ENCODE measurements at regions not wholly inside any gene's neighbourhood (a gene's known extent, or its start where the extent isn't known, plus 50 kb on each side); places are given as distances from the start of the nearest gene placed in this dataset.

DNA sequence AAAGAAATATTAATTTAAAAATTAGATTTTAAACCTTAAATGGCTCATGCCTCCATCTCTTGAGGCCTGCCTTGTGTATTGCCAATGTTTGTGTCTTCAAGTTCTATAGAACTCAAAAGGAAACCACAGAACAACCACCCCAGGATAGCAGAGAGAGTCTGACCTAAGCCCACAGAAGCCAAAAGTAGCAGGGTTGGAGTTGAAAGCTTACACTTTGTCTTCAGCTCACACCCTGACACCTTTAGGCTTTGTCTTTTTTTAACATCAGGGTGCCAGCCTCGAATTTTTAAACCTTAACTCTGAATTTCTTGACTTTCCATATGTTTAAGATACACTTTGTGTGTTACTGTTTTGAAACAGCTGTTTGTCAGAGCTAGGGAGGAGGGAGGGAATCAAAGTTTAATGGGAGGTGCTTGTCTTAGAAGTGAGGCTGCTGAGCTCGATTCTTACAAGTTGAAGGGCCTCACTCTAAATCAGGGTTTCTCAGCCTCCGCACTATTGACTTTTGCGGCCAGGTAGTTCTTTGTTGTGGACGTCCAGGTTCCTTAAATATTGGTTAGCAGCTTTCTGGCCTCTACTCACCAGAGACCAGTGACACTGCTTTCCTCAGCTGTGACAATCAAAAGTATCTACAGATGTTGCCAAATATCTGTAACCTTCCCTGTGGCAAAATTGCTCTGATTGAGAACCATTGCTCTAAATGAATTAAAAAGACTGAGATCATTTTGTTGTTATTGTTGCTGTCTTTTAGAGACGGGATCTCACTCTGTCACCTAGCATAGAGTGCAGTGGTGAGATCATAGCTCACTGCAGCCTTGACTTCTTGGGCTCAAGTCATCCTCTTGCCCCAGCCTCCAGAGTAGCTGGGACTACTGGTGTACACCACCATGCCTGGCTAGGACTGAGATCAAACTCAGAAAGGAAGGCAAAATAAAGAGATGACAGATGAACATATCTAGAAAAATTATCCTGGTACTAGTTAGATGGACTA is 139.2 kb upstream of the EOMES start:
- DNase-seq (ENCODE audit: low read depth in 2 of 2) = no peak

DNA sequence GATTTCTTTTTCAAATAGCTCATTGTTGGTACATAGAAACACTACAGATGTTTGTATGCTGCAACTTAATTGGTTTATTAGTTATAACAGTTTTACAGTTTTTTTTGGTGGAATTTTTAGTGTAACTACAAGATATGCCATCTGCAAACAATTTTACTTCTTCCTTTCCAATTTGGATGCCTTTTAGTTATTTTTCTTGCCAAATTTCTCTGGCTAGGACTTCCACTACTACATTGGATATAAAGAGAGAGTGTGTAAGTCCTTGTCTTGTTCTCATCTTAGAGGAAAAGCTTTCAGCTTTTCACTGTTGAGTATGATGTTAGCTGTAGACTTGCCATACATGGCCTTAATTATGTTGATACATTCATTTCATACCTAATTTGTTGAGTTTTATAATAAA is 143.6 kb upstream of the EOMES start:
- DNase-seq (ENCODE audit: low read depth in 2 of 2) = no peak

GRCh38 chr3:27869152-27869551 is 147.0 kb upstream of the EOMES start:
- DNase-seq (ENCODE audit: low read depth in 2 of 2) = no peak

DNA sequence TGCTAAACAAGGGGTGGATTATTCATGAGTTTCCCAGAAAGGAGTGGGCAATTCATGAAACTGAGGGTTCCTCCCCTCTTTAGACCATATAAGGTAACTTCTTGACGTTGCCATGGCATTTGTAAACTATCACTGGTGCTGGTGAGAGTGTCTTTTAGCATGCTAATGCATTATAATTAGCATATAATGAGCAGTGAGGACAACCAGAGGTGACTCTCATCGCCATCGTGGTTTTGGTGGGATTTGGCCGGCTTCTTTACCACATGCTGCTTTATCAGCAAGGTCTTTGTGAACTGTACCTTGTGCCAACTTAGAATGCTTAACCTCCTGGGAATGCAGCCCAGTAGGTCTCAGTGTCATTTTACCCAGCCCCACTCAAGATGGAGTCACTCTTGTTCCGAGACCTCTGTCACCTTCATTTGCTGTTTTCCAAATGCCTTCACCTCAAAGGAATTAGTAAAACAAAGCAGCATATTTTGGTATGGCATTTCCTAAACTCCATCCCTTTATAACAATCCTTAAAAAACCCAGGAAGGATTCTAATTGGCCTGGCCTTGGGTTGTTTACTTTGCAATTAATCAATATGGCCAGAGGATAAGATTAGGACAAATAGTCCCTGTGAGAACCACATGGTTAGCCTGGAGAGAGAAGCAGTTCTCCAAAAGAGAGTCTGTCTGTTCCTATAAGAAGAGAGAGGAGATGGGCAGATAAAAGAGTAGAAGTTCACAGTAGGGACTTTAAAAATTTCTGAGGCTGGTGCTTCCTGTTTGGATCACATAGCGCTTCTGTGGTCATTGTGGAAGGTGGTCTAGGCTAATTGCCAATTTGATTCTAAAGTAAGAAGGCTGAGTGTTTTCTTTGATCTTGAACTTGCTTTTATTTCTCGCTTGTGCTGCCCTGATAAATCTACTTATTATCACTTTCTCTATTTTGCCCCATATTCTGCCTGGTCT is 155.2 kb upstream of the EOMES start:
- DNase-seq (ENCODE audit: low read depth in 2 of 2) = no peak

GRCh38 chr3:27878014-27878383 is 155.9 kb upstream of the EOMES start:
- no peak for DNase-seq (ENCODE audit: low read depth in 2 of 2)

- DNase-seq (ENCODE audit: low read depth in 2 of 2) = peak; percentile 9 to 36
These were observed 159.1 kb upstream of the EOMES start for GRCh38 chr3:27880969-27881892.

DNA sequence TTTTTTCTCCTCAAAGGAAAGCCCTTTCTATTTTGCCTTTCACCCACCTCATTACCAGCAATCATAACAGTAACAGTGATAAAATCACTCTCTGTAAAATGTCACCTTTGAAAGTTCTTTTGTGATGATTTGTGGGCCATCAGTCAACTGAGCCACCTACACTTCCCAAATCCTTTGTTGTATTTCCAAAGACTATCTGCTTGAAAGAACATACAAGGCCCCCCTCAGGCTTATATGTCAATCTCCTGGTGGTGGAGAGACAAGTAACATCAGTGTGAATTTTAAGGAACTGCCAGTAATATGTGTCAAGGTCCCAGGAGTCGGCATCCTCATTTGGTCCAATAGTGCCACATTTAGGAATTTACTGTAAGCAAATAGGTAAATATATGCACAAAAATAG is 161.1 kb upstream of the EOMES start:
- no peak for DNase-seq (ENCODE audit: low read depth in 2 of 2)

DNA sequence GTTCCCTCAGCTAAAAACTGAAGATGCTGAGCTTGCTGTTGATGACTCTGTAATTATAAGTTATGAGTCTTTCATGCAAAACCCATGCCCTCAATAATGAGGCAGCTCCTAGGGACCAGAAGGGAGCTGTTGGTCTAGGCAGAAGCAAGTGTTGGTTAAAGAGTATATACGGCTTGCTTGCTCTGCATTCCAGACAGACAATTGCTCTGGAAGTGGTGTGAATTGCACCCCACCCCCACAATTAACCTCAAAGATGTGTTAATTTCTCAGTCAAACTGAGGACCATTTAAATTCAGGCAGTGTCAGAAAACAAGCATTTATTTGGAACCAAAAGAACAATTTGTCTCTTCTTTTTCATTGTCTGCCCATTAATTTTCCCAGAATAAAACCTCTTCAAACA is 163.5 kb upstream of the EOMES start:
- no peak for DNase-seq (ENCODE audit: low read depth in 2 of 2)

GRCh38 chr3:27888562-27888961 is 166.4 kb upstream of the EOMES start:
- no peak for DNase-seq (ENCODE audit: low read depth in 2 of 2)

DNA sequence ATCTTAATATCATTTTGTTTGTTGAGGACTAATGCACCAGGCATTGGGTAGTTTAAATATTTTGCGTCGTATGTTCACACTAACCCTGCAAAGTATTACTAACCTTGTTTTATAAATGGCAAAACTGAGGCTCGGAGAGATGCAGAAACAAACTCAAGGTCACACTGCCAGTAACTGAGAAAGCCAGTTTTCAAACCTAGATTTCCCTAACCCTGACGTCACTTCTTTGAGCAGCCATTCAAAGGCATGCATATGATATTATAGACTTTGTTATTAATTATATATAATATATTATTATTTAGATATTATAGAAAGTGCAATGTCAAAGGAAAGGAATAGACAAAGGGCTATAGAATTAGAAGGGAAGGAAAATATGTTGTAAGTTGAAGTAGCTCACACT is 167.6 kb upstream of the EOMES start:
- no peak for DNase-seq (ENCODE audit: low read depth in 2 of 2)

DNA sequence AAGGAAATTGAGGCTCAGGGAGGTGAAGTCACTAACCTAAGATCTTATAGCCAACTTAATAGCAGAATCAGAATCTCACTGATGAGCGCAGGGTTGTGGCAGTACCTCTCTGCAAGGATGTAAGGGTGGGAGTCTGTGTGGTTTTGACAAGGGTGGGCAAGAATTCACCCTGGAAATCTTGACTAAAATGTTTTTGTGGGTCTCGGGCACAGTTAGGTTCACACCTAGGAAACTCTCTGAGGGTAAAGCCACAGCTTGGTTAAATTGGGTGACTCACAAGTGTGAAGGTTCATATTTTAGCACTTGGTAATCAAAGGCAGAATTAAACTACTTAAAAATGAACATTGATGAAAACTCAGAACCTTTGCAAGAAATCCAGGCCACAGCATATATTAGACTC is 178.2 kb upstream of the EOMES start:
- DNase-seq (ENCODE audit: low read depth in 2 of 2) = peak; percentile 36 to 41

DNA sequence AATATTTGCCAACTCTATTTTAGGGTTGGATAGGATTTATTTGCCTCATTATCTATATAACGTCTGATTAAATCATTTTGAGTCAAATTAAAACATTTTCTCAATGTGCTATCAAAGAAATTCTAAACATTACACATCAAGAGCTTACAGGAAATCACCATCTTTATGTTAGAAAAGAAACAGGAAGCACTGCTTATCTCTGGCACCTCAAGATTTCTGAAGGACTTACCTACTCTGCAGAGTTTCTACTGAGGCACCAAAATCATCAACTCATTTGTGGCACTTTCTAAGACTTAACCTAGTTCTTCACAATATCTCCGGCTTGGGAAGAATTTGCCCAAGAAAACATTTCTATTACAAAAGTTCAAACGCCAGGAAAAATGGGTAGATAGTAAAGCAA is 181.3 kb upstream of the EOMES start:
- DNase-seq (ENCODE audit: low read depth in 2 of 2) = no peak

- DNase-seq (ENCODE audit: low read depth in 2 of 2) = peak in 1 of 2 donors; percentile 31
These were observed 183.5 kb upstream of the EOMES start for GRCh38 chr3:27905625-27906024.

- DNase-seq (ENCODE audit: low read depth in 2 of 2) = no peak
These were observed 185.0 kb upstream of the EOMES start for GRCh38 chr3:27907148-27907547.

DNA sequence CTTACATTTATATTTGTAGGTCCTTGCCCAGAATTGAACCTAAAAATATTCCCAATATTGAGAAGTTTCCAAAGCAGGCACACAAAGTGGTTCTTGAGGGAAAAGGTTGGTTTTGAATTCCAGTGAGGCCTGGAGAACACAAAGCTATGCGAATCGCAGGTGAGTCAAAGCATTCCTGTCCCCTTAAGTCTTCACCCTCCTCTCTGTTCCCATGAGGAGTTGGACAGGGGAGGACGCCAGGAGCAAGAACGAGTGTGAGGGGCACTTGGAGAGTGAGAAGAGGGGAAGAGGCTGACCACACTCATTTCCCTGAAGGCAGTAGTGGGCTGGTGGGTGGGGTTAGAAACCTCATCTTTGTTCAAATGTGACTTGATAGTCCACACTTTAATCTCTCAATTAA is 185.8 kb upstream of the EOMES start:
- DNase-seq (ENCODE audit: low read depth in 2 of 2) = no peak

DNA sequence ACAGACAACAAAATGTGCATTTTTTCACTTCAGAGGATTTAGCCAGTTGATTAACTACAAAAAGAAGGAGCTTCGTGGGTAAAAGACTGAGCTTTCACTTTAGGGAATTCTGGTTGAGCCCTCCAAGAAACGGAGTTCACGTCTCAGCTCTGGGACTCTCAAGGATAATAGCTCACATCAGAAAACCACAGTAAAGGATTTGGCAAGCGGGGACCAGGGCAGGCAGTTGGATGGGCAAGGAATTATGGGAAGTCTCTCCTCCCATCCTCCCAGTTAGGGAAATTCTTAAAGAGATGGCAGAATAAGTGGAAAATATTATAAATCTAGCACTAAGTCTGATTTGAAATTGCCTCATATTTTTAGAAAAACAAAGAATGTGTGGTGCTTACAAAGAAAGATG is 188.3 kb upstream of the EOMES start:
- DNase-seq (ENCODE audit: low read depth in 2 of 2) = no peak

DNA sequence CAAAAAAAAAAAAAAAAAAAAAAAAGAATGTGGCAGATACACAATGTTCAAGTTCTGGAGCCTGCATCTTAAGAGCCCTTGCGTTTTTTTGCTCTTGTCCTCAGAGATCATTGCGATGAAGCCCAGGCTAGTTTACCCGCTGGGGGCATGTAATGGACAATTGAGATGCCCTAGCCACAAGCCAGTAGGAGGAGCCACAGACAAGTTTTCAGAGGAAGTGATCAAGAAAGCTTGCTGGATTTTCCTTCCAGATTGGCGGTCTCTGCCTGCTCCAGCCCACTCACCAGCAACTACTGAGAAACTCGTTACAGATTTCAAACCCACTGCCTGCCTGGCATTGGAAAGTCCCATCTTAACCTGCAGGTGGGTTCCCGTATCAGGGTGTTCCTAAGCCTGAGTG is 192.1 kb upstream of the EOMES start:
- no peak for DNase-seq (ENCODE audit: low read depth in 2 of 2)

DNA sequence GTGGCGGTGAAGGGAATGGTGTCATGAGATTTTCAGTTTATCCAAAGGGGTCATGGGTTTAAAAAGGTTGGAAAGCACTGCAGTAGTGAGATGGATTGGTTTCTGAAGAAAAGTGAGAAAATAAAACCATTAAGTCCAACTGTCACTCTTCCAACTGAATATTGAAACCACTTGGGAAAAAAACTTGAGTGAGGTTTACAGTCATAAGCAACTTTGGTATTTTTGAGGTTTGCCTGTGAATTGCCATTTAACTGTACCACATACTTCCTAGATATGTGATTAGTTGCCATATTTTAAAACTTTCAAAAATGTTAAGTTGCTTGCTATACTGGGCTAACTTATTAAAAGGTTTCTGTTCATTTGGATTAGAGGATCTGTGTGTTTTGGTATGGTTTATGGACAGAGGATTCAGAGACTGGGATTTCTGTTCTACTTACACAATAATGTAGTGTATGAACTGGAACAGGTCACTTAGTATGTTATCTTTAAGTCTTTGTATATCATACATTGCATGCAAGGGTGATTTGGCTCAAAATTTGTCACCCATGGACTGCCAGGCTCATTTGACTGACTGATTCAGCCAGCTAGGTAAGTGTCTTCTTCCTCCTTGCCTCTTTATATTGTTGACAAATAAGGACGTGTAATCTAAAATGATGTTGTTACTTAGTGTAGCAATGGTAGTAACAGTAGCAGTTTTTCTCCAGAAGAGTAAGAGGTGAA is 201.4 kb upstream of the EOMES start:
- no peak for DNase-seq (ENCODE audit: low read depth in 2 of 2)

GRCh38 chr3:27927882-27928281 is 205.8 kb upstream of the EOMES start:
- DNase-seq (ENCODE audit: low read depth in 2 of 2) = no peak

GRCh38 chr3:27930052-27930602 is 208.0 kb upstream of the EOMES start:
- DNase-seq (ENCODE audit: low read depth in 2 of 2) = no peak

DNA sequence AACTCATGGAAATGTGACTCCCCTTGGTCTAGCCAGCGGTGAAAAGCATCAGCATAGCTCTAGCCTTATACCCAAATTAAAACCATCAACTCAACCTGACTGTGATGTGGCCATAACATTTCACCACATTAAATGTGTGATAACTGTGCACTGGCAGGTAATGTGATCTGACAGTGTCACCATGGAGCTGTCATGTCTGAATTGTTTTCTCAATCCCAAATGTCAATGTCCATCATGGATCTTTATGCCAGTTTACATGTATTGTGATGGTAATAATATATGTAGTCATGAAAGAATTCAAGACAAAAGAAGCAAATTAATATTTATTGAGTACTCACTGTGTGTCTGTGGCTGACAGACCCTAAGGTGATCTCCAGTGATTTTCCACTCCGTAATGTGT is 213.4 kb upstream of the EOMES start:
- DNase-seq (ENCODE audit: low read depth in 2 of 2) = no peak

Measured in stimulated activated CD8-positive, alpha-beta memory T cell treated with anti-CD3 and anti-CD28 coated beads, Interleukin-7, amount 100 ng/mL, for 4 hours (primary cell).